K562 (cell line): ENCODE measurements at regions not wholly inside any gene's neighbourhood (a gene's known extent, or its start where the extent isn't known, plus 50 kb on each side); places are given as distances from the start of the nearest gene placed in this dataset.

Source experiments
- PCBP1 ChIP-seq: fragments of 200-400 bp; formaldehyde crosslinking; IDR thresholded peaks from 2 replicates; pipeline ENCODE4 v1.6.1; 2018; ENCODE audit warnings: mild to moderate bottlenecking, low read depth, low read length; ENCODE audit not compliant: poor library complexity, severe bottlenecking
- RBM22 ChIP-seq: fragments of 200-400 bp; formaldehyde crosslinking; IDR thresholded peaks from 2 replicates; pipeline ENCODE4 v1.6.1; 2018; ENCODE audit warnings: low read length, low read depth; ENCODE audit not compliant: poor library complexity, severe bottlenecking
- RFX5 ChIP-seq: IDR thresholded peaks from 2 replicates; pipeline ENCODE4 v1.6.1; 2011; ENCODE audit warnings: low read depth, mild to moderate bottlenecking, improper control_type of control experiment, low read length
- XRCC5 ChIP-seq: fragments of 200-400 bp; formaldehyde crosslinking; IDR thresholded peaks from 2 replicates; pipeline ENCODE4 v1.6.1; 2017; ENCODE audit warnings: low read depth, mild to moderate bottlenecking, low read length
- ZZZ3 ChIP-seq: fragments of 450-650 bp; IDR thresholded peaks from 2 replicates; pipeline ENCODE4 v1.6.1; 2016; ENCODE audit warnings: antibody characterized with exemption, mild to moderate bottlenecking, moderate library complexity
- TF ChIP-seq, protein P1 (sequence below): fragments of 450-650 bp; formaldehyde crosslinking; IDR thresholded peaks from 2 replicates; pipeline ENCODE4 v1.4.0; 2020; ENCODE audit warnings: mild to moderate bottlenecking, moderate library complexity
- TF ChIP-seq, protein P2 (sequence below): fragments of 250-450 bp; sonication (Bioruptor Pico); IDR thresholded peaks from 2 replicates; pipeline ENCODE4 v1.8.0; 2022; ENCODE audit warnings: moderate library complexity, mild to moderate bottlenecking, inconsistent platforms
- TF ChIP-seq, protein P3 (sequence below): IDR thresholded peaks from 2 replicates; pipeline ENCODE4 v1.6.1; 2016; ENCODE audit warnings: missing genetic modification characterization, missing compliant biosample characterization

DNA sequence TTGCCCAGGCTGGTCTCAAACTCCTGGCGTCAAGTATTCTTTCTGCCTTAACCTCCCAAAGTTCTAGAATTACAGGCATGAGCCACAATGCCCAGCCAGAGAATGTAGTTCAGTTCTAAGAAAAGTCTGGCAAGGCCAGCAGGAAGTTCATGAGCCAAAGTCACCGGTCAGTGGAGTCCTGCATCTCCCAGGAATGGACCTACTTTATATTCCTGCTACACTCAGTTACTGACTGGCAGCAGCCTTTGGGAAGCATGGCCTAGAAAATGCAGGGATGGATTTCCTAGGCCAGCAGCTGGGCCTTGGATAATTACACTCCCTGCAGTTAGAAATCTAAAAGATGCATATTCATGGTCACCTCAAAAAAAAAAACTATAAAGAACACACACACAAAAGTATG lies 135.7 kb downstream of the CAAP1 start:
- TF ChIP-seq ZZZ3 (no peak), RBM22 (no peak), PCBP1 (no peak), XRCC5 (no peak), RFX5 (no peak)
- TF ChIP-seq, protein P1, sequence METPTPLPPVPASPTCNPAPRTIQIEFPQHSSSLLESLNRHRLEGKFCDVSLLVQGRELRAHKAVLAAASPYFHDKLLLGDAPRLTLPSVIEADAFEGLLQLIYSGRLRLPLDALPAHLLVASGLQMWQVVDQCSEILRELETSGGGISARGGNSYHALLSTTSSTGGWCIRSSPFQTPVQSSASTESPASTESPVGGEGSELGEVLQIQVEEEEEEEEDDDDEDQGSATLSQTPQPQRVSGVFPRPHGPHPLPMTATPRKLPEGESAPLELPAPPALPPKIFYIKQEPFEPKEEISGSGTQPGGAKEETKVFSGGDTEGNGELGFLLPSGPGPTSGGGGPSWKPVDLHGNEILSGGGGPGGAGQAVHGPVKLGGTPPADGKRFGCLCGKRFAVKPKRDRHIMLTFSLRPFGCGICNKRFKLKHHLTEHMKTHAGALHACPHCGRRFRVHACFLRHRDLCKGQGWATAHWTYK, result no peak
- TF ChIP-seq, protein P2, sequence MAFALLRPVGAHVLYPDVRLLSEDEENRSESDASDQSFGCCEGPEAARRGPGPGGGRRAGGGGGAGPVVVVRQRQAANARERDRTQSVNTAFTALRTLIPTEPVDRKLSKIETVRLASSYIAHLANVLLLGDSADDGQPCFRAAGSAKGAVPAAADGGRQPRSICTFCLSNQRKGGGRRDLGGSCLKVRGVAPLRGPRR, result no peak
- TF ChIP-seq, protein P3, sequence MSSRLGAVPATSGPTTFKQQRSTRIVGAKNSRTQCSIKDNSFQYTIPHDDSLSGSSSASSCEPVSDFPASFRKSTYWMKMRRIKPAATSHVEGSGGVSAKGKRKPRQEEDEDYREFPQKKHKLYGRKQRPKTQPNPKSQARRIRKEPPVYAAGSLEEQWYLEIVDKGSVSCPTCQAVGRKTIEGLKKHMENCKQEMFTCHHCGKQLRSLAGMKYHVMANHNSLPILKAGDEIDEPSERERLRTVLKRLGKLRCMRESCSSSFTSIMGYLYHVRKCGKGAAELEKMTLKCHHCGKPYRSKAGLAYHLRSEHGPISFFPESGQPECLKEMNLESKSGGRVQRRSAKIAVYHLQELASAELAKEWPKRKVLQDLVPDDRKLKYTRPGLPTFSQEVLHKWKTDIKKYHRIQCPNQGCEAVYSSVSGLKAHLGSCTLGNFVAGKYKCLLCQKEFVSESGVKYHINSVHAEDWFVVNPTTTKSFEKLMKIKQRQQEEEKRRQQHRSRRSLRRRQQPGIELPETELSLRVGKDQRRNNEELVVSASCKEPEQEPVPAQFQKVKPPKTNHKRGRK (tag), result no peak
